IPS-18a (cell line): ENCODE measurements at regions not wholly inside any gene's neighbourhood (a gene's known extent, or its start where the extent isn't known, plus 50 kb on each side); places are given as distances from the start of the nearest gene placed in this dataset.

Experiments used
- H3K27ac ChIP-seq: one replicate; pipeline ENCODE4 v1.5.1; 2013; ENCODE audit warnings: low read length
- H3K27me3 ChIP-seq: one replicate; pipeline ENCODE4 v1.6.1; 2013; ENCODE audit warnings: mild to moderate bottlenecking, low read length; ENCODE audit not compliant: control insufficient read depth, insufficient read depth
- H3K36me3 ChIP-seq: one replicate; pipeline ENCODE4 v1.6.1; 2013; ENCODE audit warnings: low read depth, low read length; ENCODE audit not compliant: control insufficient read depth
- H3K4me1 ChIP-seq: one replicate; pipeline ENCODE4 v1.6.1; 2013; ENCODE audit warnings: low read depth, low read length; ENCODE audit not compliant: control insufficient read depth
- H3K4me3 ChIP-seq: one replicate; pipeline ENCODE4 v1.5.1; 2013; ENCODE audit warnings: low read length
- H3K9ac ChIP-seq: one replicate; pipeline ENCODE4 v1.6.1; 2013; ENCODE audit warnings: mild to moderate bottlenecking, low read length, moderate library complexity
- H3K9me3 ChIP-seq: one replicate; pipeline ENCODE4 v1.6.1; 2013; ENCODE audit warnings: low read depth, low read length; ENCODE audit not compliant: control insufficient read depth

GRCh38 chr2:188235364-188235763 lies 56.3 kb upstream of the GULP1 start:
- Histone ChIP-seq H3K27me3 (no peaks in the 10 kb centered on the region), H3K36me3 (no peaks in the 10 kb centered on the region), H3K27ac (no peak overlapping the region), H3K9ac (no peak overlapping the region), H3K9me3 (peaks cover 15% of the 10 kb centered on the region), H3K4me1 (no peaks in the 10 kb centered on the region), H3K4me3 (no peak overlapping the region)

GRCh38 chr2:188238386-188238785 lies 53.3 kb upstream of the GULP1 start:
- H3K9ac ChIP-seq: no peak overlapping the region
- H3K4me1 ChIP-seq: no peaks in the 10 kb centered on the region
- H3K9me3 ChIP-seq: peaks cover 15% of the 10 kb centered on the region
- no peak overlapping the region for H3K4me3 ChIP-seq
- H3K36me3 ChIP-seq: no peaks in the 10 kb centered on the region
- H3K27ac ChIP-seq: no peak overlapping the region
- no peaks in the 10 kb centered on the region for H3K27me3 ChIP-seq
